Activated T-cell treated with anti-CD3 and anti-CD28 coated beads for 48 hours (primary cell): ENCODE measurements at regions not wholly inside any gene's neighbourhood (a gene's known extent, or its start where the extent isn't known, plus 50 kb on each side); places are given as distances from the start of the nearest gene placed in this dataset.

Experiments used
- DNase-seq: peaks from one replicate; pipeline ENCODE4 v3.0.0-alpha.2; 2020; ENCODE audit warnings: low read depth

DNA sequence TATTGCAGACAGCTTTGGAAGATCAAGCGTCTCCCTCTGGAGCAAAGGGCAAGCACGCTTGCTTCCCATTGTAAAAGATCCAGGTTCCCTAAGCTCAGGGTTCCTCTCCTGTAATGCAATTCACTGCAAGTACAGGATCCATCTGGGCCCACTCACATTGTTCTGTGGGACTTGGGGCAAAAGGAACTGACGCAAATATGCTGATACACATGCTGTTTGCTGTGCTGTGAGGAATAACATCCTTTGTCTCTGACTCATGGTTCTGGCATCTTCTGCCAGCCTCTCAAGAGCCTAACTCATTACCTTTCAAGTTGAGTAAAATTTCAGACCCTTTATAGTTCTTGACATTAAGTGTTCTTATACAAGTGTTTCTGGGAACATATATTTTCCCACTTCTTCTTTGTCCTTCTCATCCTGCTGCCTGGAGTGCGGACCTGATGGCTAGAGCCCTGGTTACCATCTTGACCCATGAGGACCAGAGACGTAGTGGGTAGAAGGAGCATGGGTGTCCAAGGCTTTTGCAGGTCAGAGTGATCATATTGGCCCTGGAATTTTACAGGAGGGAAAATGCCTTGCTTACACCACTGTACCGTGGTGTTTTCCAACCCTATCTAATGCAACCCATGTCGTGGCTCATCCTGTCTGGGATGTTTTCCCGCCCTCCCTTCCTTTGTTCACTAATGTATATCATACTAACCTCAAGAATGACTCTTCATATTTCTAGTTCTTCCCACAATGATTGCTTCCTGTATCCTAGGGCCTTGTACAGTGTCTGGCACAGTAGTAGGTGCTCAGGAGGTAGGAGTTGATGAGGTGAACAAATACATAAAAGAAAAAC lies 145.7 kb upstream of the GLI2 start:
- DNase-seq: no peak

DNA sequence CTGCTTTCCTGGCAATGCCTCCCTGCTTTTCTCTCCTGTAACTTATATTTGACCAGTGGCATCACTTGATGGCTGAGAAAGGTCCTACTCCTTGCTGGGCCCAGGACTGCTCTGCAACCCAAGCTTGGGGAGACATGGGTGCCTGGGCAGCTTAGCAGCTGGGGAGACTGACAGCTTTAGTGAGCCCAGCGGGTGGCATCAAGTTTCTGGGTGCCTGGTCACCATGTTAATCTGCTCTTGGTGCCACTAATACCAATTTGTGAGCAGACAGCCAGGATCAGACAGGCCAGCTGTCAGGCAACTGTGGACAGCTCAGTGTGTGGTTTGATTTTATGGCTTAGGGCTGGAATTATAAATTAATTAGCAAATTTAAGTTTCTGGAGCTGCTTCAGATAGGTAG lies 144.8 kb upstream of the GLI2 start:
- no peak for DNase-seq

DNA sequence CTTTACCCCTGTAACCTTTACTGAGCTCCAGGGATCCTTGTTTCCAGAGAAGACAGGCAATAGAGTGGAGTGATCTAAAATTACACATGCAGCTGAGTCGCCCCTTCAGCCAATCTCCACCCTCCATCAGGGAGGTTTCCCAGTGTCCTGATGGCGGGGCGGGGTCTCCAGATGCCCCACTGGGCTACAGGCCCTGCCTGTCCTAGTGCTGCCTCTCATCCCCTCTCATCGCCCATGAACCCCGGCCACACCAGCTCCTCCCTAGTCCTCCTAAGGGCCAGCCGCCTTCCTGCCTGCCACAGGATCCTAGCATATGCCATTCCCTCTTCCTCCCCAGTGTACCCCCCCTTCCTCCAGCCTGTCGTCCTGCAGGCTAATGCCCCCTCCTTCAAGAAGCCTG lies 144.1 kb upstream of the GLI2 start:
- no peak for DNase-seq

DNA sequence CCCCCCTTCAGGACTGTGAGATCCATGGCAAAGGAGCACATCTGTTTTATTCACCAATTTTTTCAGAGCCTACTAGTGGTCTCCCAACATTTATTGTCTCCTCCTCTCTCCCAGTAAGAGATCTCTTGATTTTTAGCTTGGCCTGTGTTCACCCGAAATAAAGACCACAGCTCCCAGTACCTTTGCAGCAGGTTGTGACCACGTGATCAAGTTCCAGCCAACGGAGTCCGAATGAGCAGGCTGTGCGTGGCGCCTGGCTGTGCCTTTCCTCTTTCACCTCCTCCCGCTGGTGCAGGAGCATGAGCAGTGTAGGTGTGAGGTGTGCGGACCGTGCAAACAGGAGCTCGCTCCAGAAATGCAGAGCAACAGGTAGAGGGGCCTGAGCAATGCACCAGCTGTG lies 143.6 kb upstream of the GLI2 start:
- DNase-seq: no peak

DNA sequence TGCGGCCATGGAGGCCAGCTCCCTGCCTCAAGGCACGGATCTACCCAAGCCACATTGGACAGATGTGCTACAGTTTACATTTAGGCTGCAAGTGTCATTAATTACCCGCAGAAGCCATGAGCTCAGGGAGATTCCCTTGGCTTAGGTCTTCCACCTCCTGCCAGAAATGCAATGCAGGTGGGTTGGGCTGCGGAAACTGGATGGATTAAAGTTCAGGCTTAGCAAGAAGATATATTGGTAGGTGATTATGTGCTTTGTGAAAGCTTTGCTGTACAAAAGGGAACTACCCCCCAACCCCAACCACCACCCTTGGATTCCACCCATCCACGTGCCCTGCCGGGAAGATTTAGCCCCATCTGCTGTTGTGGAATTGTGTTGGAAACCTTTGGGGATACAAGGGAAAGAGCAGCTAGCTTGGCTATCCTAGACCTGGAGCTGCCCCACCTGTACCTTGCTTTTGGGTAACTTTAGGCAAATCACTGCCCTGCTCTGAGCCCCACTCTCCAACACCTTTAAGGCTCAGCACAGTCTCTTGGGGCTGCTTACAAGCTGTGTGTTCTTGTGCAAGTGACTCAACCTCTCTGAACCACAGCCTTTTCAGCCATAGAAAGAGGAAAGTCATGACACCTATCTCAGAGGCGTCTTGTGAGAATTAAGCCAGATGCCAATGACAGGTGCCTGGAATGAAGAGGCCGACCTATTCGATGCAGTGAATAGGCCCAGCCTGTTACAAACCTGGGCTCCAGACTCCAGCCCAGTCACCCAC lies 141.6 kb upstream of the GLI2 start:
- no peak for DNase-seq

DNA sequence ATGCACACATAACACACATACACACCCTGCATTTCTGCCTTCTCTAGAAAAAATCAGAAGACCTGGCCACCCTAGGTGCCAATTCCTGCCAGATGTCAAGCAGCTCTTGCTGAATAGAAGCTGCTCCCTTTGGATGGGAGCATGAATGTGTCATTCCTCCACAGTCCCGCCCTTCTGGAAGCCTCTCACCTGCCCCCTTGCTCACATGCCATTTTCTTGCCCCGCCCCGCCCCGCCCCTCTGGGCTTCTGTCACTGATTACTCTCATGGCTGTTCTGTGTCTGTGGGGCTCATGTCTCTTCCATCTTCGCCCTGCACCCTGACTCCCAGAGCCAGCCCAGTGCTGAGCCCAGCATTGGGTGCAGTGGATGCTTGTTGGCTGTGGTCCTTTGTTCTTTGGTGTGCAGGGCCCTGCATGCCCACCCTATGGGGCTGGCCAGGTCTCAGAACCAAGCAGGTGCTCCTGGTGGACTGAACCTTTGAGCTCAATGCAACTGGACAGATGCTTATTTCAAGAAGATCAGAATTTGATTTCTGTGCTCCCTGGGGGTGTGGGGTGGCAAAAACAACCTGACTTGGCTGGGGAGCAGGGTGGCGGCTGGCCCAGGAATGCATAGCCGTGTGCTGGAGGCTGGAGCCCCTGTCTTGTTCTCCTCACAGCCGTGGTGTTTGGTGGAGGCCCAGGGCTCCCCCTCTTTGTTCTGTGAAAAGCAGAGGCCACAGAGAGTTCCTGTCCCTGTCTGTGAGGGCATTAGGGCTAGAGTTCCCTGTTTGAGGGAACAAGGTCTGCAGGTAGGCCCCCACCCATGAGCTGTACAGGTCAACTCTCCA lies 140.6 kb upstream of the GLI2 start:
- no peak for DNase-seq

DNA sequence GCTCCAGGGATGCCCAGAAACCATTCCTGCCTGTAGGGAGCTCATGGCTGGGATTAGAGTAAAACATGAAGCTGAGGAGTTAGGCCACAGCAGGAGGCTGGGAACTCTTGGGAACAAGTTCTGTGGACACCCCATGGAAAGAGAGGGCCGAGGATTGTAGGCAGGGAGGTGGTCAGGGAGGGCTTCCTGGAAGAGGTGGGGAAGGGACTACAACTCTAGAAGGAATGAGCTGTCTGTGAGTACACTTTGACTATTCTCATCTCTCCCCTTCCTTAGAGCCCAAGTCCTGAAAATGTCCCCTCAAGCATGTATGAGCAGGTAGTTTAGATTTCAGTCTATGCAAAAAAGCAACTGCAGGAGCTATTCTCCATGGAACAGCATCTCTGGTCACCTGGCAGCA lies 139.9 kb upstream of the GLI2 start:
- no peak for DNase-seq

DNA sequence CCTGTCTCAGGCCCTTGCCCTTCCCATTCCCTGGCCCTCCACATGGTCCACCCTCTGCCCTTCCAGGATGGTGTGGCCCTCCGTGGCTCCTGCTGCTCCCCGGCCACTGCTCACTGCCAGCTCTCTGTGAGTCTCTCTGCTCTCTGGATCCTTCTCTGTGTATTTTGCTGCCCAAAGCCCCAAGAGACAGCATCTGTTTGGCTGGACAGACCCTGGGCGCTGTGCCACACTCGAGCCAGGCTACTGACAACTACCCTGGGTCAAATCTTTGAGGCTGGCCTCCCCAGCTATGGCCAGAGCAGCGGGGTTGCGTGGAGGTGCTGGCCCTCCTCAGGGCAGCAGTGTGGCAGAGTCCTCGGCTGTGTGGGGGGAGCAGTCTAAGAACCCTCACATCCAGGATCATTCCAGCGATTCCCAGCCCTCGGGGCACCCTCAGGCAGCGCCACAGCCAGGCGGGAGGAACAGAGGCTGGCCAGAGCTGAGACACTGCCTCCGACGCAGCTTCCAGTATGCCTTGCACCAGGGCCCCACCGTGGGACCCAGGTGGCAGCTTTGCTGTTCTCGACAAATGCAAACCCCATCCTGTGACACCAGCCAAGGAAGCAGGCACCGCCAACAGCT lies 139.4 kb upstream of the GLI2 start:
- DNase-seq: no peak

DNA sequence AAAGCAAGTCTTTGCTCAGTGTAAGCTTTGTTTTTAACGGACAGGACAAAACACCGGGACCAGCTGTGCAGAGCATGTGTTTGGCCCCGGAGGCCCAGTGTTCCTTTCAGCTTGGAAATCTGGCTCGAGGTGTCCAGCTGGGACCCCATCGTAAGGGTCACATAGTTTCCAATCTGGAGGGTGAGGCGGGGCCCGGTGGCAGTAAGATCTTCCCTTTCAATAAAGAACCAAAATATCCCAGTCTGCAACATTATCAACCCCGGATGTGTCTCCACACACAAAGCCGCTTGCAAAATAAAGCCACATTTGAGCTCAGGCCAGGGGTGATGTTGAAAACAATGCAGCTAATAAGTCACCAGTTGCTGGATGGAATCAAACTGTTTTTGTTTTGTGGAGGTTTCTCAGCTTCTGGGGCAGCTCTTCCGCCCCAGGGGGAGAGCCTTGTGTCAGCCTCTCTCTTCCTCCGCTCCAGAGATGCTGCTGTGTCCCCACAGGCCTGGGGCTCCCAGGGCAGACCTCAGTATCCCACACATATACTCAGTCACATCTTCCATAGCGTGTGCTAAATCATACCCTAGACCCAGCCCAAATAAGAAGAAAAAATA lies 138.6 kb upstream of the GLI2 start:
- DNase-seq: no peak

DNA sequence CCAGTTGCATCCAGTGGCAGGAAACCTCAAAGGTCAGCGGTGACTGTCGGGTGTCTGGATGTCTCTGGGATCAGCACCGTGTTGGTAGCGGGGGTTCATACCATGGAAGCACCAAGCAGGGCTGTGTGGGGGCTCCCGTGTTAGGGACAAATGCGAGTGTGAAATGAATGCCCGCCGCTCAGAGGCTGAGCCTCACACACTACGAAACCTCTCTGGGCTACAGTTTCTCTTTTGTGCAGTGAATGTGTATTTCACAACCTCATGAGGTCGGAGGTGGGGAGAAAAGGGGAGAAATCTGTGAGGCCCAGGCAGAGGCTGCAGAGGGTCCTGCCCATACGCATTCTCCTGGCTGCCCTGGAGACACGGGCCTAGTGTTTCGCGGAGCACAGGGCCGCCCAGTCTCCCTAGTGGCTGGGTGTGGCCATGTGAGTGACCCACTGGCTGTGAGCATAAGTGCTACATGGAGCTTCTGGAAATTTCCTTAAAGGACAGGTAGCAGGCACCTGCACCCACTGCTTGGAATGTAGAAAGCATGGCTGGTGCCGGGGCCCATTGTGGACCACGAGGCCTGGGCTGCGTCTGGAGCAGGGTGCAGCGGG lies 138.0 kb upstream of the GLI2 start:
- no peak for DNase-seq

DNA sequence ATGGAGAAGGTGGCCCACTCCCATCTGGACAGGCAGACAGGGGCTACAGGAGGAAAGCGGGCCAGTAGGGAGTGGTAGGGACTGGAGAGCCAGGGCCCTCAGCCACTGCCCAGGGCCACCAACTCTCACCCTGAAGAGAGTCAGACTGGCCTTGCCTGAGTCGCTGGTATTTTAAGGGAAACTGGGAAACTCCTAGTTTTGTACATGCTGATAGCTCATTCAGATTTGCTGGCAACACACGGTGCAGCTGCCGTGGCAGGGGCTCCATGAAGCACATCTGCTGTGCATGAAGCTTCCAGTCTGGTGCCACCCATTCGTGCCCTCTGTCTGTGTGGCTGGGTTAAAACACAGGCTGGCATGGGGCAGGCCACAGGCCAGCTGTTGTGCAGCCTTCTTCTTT lies 137.3 kb upstream of the GLI2 start:
- no peak for DNase-seq

DNA sequence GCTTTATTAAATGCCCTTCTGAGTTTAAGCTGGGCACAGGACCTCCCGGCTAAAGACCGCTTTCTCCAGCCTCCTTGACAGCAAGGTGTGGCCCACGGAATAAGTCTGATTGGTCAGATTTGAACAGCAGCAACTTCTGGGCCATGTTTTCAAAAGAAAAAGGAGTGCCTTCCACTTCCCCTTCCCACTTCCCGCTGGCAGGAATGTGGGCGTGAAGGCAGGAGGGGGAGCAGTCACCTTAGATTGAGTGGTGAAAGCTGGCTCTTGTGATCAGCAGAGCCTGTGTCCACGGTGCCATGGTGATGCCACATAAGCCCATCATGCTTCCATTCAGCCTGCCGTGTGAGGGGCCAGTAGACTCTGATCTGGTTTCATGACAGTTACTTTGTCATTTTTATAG lies 136.6 kb upstream of the GLI2 start:
- DNase-seq: no peak

DNA sequence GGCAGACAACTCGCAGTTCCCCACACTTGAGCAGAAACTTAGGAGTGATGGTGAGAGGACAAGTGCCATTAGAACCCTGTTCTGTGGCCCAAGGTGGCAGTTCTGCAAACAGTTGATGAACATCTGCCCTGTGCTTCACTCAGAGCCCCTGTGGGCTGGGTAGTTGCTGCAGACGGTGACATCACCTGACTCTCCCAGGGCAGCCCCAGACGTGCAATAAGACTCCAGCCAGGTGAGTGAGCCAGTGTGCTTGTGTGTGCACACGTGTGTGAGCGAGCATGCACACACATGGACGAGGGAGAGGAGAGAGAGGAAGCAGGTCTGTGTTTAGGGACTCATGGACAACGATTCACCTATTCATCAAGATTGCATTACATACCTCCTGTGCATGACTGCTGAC lies 136.0 kb upstream of the GLI2 start:
- no peak for DNase-seq

DNA sequence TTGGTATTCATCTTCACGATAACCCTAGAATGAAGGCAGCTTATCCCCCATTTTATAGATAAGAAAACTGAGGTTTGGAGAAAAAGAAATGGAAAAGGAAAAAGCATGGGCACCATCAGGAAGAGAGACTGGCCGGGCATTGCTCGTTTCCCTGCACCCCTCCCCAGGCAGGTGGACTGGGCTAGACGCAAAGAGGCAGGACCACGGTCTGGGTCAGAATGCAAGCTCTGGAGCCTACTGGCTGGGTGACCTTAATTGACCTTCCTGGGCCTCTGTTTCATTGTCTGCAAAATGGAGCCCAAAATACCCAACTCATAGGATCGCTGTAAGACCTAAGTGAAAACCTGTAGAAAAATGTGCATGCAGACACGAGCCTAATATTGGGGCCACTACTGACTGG lies 135.3 kb upstream of the GLI2 start:
- no peak for DNase-seq

DNA sequence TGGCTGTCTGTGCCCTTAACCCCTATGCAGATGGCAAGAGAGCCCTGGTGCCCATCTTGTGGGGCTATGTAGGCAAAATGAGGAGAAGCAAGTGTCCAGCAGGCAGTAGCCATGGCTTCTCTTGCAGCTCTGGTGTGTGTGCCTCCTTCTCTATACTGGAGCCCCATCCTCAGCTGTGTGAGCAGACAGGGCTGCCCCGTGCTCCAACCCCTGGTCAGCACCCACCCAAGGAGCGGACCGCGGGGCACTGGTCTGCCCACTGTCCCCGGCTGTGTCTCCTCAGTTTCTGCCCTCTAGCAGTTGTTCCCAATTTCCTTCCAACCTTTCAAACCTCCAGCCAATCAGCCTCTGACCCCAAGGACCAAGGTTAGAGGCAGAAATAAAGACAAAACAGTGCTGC lies 134.9 kb upstream of the GLI2 start:
- DNase-seq: no peak

DNA sequence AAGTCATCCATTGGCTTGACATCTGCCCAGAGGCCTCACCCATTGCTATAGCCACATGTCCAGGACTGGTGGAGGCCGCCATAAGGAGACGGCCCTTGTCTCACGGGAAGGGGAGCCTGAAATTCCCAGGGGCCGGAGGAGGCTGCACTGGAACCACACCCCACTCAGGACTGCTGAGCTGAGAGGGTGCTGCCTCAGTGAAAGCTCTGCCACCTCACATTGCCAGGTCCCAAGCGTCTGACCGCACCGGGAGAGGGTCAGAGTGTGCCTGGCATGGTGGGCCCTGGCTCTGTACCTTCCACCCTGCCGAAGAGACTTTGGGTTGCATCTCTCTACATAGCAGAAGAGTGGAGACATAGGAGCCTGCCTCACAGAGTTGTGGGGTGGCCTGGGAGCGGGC lies 134.1 kb upstream of the GLI2 start:
- no peak for DNase-seq

DNA sequence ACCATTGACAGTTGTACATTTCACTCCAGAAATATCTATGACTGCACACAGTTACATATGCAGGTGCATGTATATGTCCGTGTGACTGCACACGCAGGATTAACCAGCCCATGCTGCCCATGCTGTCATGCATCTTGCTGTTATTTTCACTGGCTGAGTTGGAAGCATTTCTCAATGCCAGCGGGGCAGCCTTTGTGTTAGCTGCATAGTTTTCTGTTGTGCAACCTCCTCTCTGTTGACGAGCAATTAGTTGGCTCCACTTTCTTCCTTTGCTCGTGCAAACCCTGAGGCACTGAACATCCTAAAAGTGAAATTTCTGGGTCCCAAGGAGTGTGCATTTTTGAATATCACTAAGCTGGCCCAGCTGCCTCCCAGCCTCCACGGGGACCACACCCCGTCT lies 133.4 kb upstream of the GLI2 start:
- no peak for DNase-seq

DNA sequence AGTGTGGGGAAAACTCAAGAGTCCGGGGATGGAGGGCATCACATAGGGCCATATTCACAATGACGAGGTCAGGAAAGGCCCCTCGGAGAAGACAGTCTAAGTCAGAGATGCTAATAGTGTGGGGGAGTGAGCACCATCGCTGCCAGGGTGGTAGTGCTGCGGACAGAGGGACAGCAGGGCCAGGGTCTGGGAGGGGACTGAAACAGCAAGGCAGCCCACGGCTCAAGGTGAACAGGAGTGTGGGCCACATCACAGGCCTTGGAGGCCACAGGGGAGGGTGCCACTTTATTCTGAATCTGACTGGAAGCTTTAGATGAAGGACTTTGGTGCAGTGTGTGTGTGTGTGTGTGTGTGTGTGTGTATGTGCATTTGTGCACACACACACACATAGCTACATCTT lies 130.9 kb upstream of the GLI2 start:
- DNase-seq: no peak

DNA sequence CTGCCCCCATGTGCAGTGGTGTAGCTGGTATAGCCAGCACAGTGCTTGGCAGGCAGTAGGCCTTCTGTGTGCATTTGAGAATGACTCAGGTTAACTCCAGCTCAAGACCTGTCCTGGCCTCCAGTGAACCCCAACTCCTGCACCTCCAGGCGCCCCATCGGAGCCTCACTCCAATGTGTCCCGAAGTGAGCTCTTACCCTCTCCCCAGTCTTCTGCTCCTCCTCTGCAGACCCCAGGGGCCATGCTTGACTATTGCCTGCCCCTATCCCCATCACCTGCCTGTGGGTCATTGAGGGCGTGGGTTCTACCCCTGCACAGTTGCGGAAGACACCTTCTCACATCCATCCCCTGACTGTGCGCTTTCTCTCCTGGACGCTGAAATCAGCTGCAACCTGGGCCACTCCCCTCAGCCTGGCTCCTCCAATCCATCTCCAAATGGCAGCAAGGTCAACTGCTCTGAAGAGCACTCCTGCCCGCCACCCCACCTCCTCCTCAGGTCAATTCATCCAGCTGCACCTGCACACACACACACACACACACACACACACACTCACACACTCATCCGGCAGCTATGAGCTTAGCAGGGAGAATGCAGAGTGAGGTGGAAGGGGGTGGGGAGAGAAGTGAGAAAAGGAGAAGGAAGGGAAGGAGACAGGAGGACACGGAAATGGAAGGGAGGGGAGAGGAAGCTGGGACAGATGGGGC lies 130.3 kb upstream of the GLI2 start:
- no peak for DNase-seq

DNA sequence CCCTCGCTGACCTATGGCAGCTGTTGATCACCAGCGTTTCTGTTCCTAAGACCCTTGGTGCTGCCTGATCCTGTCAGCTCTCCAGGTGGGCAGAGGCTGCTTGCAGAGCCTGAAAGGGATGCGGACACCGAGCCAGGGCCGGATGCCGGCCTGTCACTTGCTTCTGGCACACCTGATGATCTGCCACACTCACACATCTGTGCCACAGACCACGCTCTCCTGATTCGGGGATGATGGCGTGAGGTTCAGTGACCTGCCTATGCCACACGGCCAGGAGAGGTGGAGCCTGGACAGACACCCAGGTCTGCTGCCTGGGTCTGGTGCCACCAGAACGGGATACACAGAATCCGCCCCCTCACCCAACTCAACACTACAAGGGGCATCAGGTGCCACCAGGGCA lies 129.4 kb upstream of the GLI2 start:
- DNase-seq: no peak

DNA sequence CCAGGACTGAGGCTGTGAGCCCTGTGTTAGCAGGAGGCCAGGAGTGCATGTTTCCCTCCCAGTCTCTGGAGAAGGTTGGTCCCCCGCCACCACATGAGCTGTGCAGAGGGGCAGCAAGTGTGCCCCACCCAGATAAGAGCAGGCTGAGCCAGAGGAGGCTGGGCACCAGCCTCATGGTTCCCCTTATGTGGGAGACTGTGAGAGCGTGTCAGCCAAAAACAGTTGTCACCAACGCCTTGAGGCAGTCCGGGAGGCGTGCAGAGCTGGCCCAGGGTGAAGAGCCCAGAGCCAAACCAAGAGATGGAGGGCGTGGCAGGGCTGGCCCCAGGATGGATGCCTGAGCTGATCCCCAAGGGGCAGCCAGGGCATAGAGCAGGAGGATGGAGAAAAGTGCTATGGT lies 128.7 kb upstream of the GLI2 start:
- no peak for DNase-seq
